Neural cell (in vitro differentiated cells): ENCODE measurements at regions not wholly inside any gene's neighbourhood (a gene's known extent, or its start where the extent isn't known, plus 50 kb on each side); places are given as distances from the start of the nearest gene placed in this dataset.

Experiments used
- EZH2 ChIP-seq: fragments of 200-600, 300-800 bp; shearing (Covaris generic), sonication (generic); IDR thresholded peaks from 2 replicates; pipeline ENCODE4 v1.6.1; 2014; ENCODE audit warnings: antibody characterized with exemption, low read length, borderline replicate concordance, mild to moderate bottlenecking; ENCODE audit not compliant: insufficient read depth, poor library complexity, severe bottlenecking
- POLR2AphosphoS5 ChIP-seq: IDR thresholded peaks from 2 replicates; pipeline ENCODE4 v1.6.1; 2012
- REST ChIP-seq: IDR thresholded peaks from 2 replicates; pipeline ENCODE4 v1.6.1; 2012; ENCODE audit warnings: borderline replicate concordance
- TAF1 ChIP-seq: IDR thresholded peaks from 2 replicates; pipeline ENCODE4 v1.6.1; 2012; ENCODE audit warnings: low read depth
- TF ChIP-seq, protein P1 (sequence below): fragments of 450-650 bp; IDR thresholded peaks from 2 replicates; pipeline ENCODE4 v1.5.1; 2014; ENCODE audit warnings: antibody characterized with exemption, mild to moderate bottlenecking, moderate library complexity; ENCODE audit not compliant: poor library complexity, severe bottlenecking

- TF ChIP-seq TAF1, result no peak
- no peak for TF ChIP-seq REST
- TF ChIP-seq, protein P1, sequence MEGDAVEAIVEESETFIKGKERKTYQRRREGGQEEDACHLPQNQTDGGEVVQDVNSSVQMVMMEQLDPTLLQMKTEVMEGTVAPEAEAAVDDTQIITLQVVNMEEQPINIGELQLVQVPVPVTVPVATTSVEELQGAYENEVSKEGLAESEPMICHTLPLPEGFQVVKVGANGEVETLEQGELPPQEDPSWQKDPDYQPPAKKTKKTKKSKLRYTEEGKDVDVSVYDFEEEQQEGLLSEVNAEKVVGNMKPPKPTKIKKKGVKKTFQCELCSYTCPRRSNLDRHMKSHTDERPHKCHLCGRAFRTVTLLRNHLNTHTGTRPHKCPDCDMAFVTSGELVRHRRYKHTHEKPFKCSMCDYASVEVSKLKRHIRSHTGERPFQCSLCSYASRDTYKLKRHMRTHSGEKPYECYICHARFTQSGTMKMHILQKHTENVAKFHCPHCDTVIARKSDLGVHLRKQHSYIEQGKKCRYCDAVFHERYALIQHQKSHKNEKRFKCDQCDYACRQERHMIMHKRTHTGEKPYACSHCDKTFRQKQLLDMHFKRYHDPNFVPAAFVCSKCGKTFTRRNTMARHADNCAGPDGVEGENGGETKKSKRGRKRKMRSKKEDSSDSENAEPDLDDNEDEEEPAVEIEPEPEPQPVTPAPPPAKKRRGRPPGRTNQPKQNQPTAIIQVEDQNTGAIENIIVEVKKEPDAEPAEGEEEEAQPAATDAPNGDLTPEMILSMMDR, result no peak
- TF ChIP-seq POLR2AphosphoS5, result no peak
- no peak for TF ChIP-seq EZH2
These were observed 145.7 kb upstream of the LRFN2 start for GRCh38 chr6:40732878-40733277.
